ENCODE measurements at regions not wholly inside any gene's neighbourhood (a gene's known extent, or its start where the extent isn't known, plus 50 kb on each side); places are given as distances from the start of the nearest gene placed in this dataset.

- no peak for DNase-seq
Measured at GRCh38 chr5:3312299-3312698, 283.3 kb upstream of the IRX1 start.

- no peak for DNase-seq
Measured at GRCh38 chr5:3311433-3311832, 284.2 kb upstream of the IRX1 start.

- DNase-seq: no peak
Measured at GRCh38 chr5:3310541-3311261, 284.9 kb upstream of the IRX1 start.

- DNase-seq: no peak
Measured at GRCh38 chr5:3309538-3309937, 286.1 kb upstream of the IRX1 start.

GRCh38 chr5:3307982-3308621 is 287.5 kb upstream of the IRX1 start:
- DNase-seq: no peak

GRCh38 chr5:3305432-3305831 is 290.2 kb upstream of the IRX1 start:
- DNase-seq: no peak

GRCh38 chr5:3304346-3304745 is 291.3 kb upstream of the IRX1 start:
- no peak for DNase-seq

GRCh38 chr5:3303777-3304176 is 291.9 kb upstream of the IRX1 start:
- no peak for DNase-seq

GRCh38 chr5:3302228-3302627 is 293.4 kb upstream of the IRX1 start:
- DNase-seq: no peak

GRCh38 chr5:3301306-3301705 is 294.3 kb upstream of the IRX1 start:
- no peak for DNase-seq

GRCh38 chr5:3300726-3301125 is 294.9 kb upstream of the IRX1 start:
- DNase-seq: no peak

- DNase-seq: no peak
Measured at GRCh38 chr5:3299441-3299840, 296.2 kb upstream of the IRX1 start.

GRCh38 chr5:3297853-3298252 is 297.8 kb upstream of the IRX1 start:
- DNase-seq: no peak

- DNase-seq: no peak
Measured at GRCh38 chr5:3288325-3288724, 307.3 kb upstream of the IRX1 start.

GRCh38 chr5:3287516-3287915 is 308.1 kb upstream of the IRX1 start:
- DNase-seq: no peak

- no peak for DNase-seq
Measured at GRCh38 chr5:3285621-3286020, 310.0 kb upstream of the IRX1 start.

- DNase-seq: no peak
Measured at GRCh38 chr5:3284506-3284905, 311.1 kb upstream of the IRX1 start.

GRCh38 chr5:3282841-3283240 is 312.8 kb upstream of the IRX1 start:
- no peak for DNase-seq

- no peak for DNase-seq
Measured at GRCh38 chr5:3281366-3281765, 314.3 kb upstream of the IRX1 start.

- DNase-seq: no peak
Measured at GRCh38 chr5:3278643-3279042, 317.0 kb upstream of the IRX1 start.

GRCh38 chr5:3277590-3278196 is 317.9 kb upstream of the IRX1 start:
- no peak for DNase-seq

GRCh38 chr5:3276896-3277295 is 318.7 kb upstream of the IRX1 start:
- DNase-seq: no peak

- DNase-seq: no peak
Measured at GRCh38 chr5:3269395-3270169, 326.1 kb upstream of the IRX1 start.

Measured in activated CD4-positive, CD25-positive, alpha-beta regulatory T cell (primary cell).